ENCODE measurements at regions not wholly inside any gene's neighbourhood (a gene's known extent, or its start where the extent isn't known, plus 50 kb on each side); places are given as distances from the start of the nearest gene placed in this dataset.

DNA sequence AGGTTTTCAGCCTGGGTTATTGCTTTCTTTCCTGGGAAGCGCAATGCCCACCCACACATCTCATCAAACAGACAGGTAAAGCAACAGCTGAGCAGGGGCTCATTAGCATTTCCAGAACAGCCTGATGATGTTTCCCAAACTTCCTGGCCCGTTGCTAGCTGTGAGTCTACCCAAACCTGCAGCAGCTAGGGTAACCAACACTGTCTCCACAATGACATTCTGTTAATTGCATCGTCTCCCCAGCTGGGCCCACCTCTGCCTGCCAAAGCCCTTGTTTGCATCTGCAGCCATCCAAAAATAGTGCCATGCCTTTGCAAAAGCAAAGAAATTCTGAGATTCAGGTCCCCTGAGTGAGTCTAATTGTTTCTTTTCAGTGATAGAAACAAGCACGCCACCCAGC is 273.0 kb downstream of the MED10 start:
- TF ChIP-seq, protein P1, sequence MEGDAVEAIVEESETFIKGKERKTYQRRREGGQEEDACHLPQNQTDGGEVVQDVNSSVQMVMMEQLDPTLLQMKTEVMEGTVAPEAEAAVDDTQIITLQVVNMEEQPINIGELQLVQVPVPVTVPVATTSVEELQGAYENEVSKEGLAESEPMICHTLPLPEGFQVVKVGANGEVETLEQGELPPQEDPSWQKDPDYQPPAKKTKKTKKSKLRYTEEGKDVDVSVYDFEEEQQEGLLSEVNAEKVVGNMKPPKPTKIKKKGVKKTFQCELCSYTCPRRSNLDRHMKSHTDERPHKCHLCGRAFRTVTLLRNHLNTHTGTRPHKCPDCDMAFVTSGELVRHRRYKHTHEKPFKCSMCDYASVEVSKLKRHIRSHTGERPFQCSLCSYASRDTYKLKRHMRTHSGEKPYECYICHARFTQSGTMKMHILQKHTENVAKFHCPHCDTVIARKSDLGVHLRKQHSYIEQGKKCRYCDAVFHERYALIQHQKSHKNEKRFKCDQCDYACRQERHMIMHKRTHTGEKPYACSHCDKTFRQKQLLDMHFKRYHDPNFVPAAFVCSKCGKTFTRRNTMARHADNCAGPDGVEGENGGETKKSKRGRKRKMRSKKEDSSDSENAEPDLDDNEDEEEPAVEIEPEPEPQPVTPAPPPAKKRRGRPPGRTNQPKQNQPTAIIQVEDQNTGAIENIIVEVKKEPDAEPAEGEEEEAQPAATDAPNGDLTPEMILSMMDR (IDR thresholded peaks at IDR 0.05; ENCODE audit: low read depth, low read length) = no peak
- TF ChIP-seq, protein P2, sequence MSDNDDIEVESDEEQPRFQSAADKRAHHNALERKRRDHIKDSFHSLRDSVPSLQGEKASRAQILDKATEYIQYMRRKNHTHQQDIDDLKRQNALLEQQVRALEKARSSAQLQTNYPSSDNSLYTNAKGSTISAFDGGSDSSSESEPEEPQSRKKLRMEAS (IDR thresholded peaks at IDR 0.05; ENCODE audit: low read depth, low read length) = no peak

Measured in NB4 (cell line).